Testis (tissue), 2 donors: ENCODE measurements at regions not wholly inside any gene's neighbourhood (a gene's known extent, or its start where the extent isn't known, plus 50 kb on each side); places are given as distances from the start of the nearest gene placed in this dataset.

Experiments used
- DNase-seq: peaks from one replicate; pipeline ENCODE4 v3.0.0-alpha.2; 2019
- H3K27ac ChIP-seq, 2 donors: fragments of 200-600 bp; sonication (generic); one replicate each; pipeline ENCODE4 v1.5.1; 2019
- H3K27me3 ChIP-seq: fragments of 200-600 bp; sonication (generic); one replicate; pipeline ENCODE4 v1.5.1; 2019
- H3K36me3 ChIP-seq: fragments of 200-600 bp; sonication (generic); one replicate; pipeline ENCODE4 v1.5.1; 2017; ENCODE audit warnings: low read depth; ENCODE audit errors: missing control alignments
- H3K4me1 ChIP-seq: fragments of 200-600 bp; sonication (generic); one replicate; pipeline ENCODE4 v1.5.1; 2019
- H3K4me3 ChIP-seq, 2 donors: fragments of 200-600 bp; sonication (generic); one replicate each; pipeline ENCODE4 v1.5.1; 2017 to 2019
- H3K9me3 ChIP-seq: fragments of 200-600 bp; sonication (generic); one replicate; pipeline ENCODE4 v1.5.1; 2017
- CTCF ChIP-seq, 3 experiments: fragments of 450-650 bp in 2 of 3; fragments of 200-600 bp in 1 of 3; sonication (generic) in 1 of 3; IDR thresholded peaks; one replicate each; pipeline ENCODE4 v1.5.1; 2016 to 2019; ENCODE audit warnings: antibody characterized with exemption in 3 of 3, mild to moderate bottlenecking in 2 of 3, moderate library complexity in 1 of 3
- POLR2A ChIP-seq: fragments of 450-650 bp; IDR thresholded peaks from one replicate; pipeline ENCODE4 v1.6.1; 2017; ENCODE audit warnings: antibody characterized with exemption, mild to moderate bottlenecking, moderate library complexity
- whole genome bisulfite sequencing, 2 donors: methylation state at CpG; one replicate each; pipeline ENCODE4 v1.1.5; 2018; 5-methylcytosine and 5-hydroxymethylcytosine counted together
- intact Hi-C: fragments of 100-400 bp; cut with DNase I; formaldehyde crosslinking; loops from one replicate; pipeline ENCODE4 v1.15.1; 2023; ENCODE audit warnings: low total_unique reads

GRCh38 chr11:133747409-133747808 lies 97.9 kb downstream of the SPATA19 start:
- no peak for TF ChIP-seq CTCF (IDR thresholded peaks at IDR 0.05)
- TF ChIP-seq POLR2A, result no peak
- Histone ChIP-seq H3K36me3 (no peaks in the 10 kb centered on the region), H3K27me3 (no peaks in the 10 kb centered on the region), H3K4me1 (no peaks in the 10 kb centered on the region), H3K9me3 (no peaks in the 10 kb centered on the region), H3K27ac (no peak overlapping the region), H3K4me3 (no peak overlapping the region)
- intact Hi-C loops, result no loop called here
- no peak for DNase-seq
- WGBS, 2 donors, result 53 to 62% methylated on average over 12 to 13 of the region's 13 CpGs

- H3K9me3 ChIP-seq, result no peaks in the 10 kb centered on the region
- H3K36me3 ChIP-seq, result no peaks in the 10 kb centered on the region
- intact Hi-C loops, result no loop called here
- no peaks in the 10 kb centered on the region for H3K27me3 ChIP-seq
- TF ChIP-seq POLR2A (no peak), CTCF (IDR thresholded peaks at IDR 0.05) (no peak)
- WGBS, 2 donors, result 30 to 50% methylated on average over 15 to 18 of the region's 18 CpGs
- no peaks in the 10 kb centered on the region for H3K4me1 ChIP-seq
- DNase-seq, result no peak
- no peak overlapping the region for H3K4me3 ChIP-seq
- no peak overlapping the region for H3K27ac ChIP-seq
These were observed 98.5 kb downstream of the SPATA19 start for GRCh38 chr11:133746663-133747306.

- Histone ChIP-seq H3K36me3 (no peaks in the 10 kb centered on the region), H3K27me3 (no peaks in the 10 kb centered on the region), H3K27ac (no peak overlapping the region), H3K4me3 (no peak overlapping the region), H3K9me3 (no peaks in the 10 kb centered on the region), H3K4me1 (no peaks in the 10 kb centered on the region)
- TF ChIP-seq POLR2A (no peak), CTCF (IDR thresholded peaks at IDR 0.05) (no peak)
- no peak for DNase-seq
- WGBS, 2 donors, result 45 to 46% methylated on average over 4 of the region's 4 CpGs
- intact Hi-C loops, result no loop called here
These were observed 99.5 kb downstream of the SPATA19 start for GRCh38 chr11:133745791-133746190.

GRCh38 chr11:133742353-133742752 lies 103.0 kb downstream of the SPATA19 start:
- WGBS, 2 donors, result 86 to 92% methylated on average over 3 of the region's 3 CpGs
- intact Hi-C loops, result no loop called here
- H3K4me1 ChIP-seq, result no peaks in the 10 kb centered on the region
- H3K27ac ChIP-seq, result no peak overlapping the region
- H3K27me3 ChIP-seq, result no peaks in the 10 kb centered on the region
- no peak overlapping the region for H3K4me3 ChIP-seq
- H3K36me3 ChIP-seq, result no peaks in the 10 kb centered on the region
- TF ChIP-seq CTCF (IDR thresholded peaks at IDR 0.05) (no peak), POLR2A (no peak)
- H3K9me3 ChIP-seq, result no peaks in the 10 kb centered on the region
- DNase-seq, result no peak

- WGBS, 2 donors, result 78 to 80% methylated on average over 12 of the region's 12 CpGs
- Histone ChIP-seq H3K4me1 (no peaks in the 10 kb centered on the region), H3K4me3 (no peak overlapping the region), H3K36me3 (no peaks in the 10 kb centered on the region), H3K27ac (no peak overlapping the region), H3K27me3 (no peaks in the 10 kb centered on the region), H3K9me3 (no peaks in the 10 kb centered on the region)
- TF ChIP-seq POLR2A, result no peak
- no peak for DNase-seq
- intact Hi-C loops, result no loop called here
These were observed 104.3 kb downstream of the SPATA19 start for GRCh38 chr11:133740963-133741362.
